Breast epithelium (tissue), 4 donors: ENCODE measurements at regions not wholly inside any gene's neighbourhood (a gene's known extent, or its start where the extent isn't known, plus 50 kb on each side); places are given as distances from the start of the nearest gene placed in this dataset.

ENCODE experiments used
- DNase-seq, 2 donors: peaks; one replicate each; pipeline ENCODE4 v3.0.0-alpha.2; 2019; ENCODE audit warnings: low spot score in 2 of 2
- H3K27ac ChIP-seq, 2 donors: fragments of 200-600 bp; sonication (generic) in 1 of 2; one replicate each; pipeline ENCODE4 v1.5.1; 2016 to 2019; ENCODE audit warnings: mild to moderate bottlenecking in 1 of 2
- H3K27me3 ChIP-seq, 2 donors: fragments of 200-600 bp; sonication (generic) in 1 of 2; one replicate each; pipeline versions ENCODE4 v1.5.1 to v1.6.0; 2017 to 2019; ENCODE audit warnings: control low read depth in 1 of 2, mild to moderate bottlenecking in 1 of 2
- H3K36me3 ChIP-seq: fragments of 200-600 bp; one replicate; pipeline ENCODE4 v1.5.1; 2019
- H3K4me1 ChIP-seq, 2 donors: fragments of 200-600 bp; sonication (generic); one replicate each; pipeline ENCODE4 v1.5.1; 2016 to 2019; ENCODE audit warnings: control low read depth in 1 of 2
- H3K4me3 ChIP-seq, 3 donors: fragments of 200-600 bp; sonication (generic); 1 replicate in 2 of 3; 2 replicates in 1 of 3; pipeline ENCODE4 v1.5.1; 2016 to 2019; ENCODE audit warnings: mild to moderate bottlenecking in 3 of 3, moderate library complexity in 2 of 3
- H3K9me3 ChIP-seq, 2 donors: fragments of 200-600 bp; sonication (generic) in 1 of 2; one replicate each; pipeline ENCODE4 v1.5.1; 2016 to 2019; ENCODE audit warnings: control low read depth in 1 of 2
- CTCF ChIP-seq, 3 donors: fragments of 450-650 bp; IDR thresholded peaks; one replicate each; pipeline ENCODE4 v1.5.1; 2016 to 2017; ENCODE audit warnings: antibody characterized with exemption in 3 of 3, mild to moderate bottlenecking in 3 of 3, moderate library complexity in 3 of 3
- POLR2A ChIP-seq: fragments of 450-650 bp; IDR thresholded peaks from one replicate; pipeline ENCODE4 v1.6.1; 2016; ENCODE audit warnings: antibody characterized with exemption, mild to moderate bottlenecking, moderate library complexity
- POLR2AphosphoS5 ChIP-seq, 3 donors: sonication (generic); formaldehyde crosslinking; IDR thresholded peaks; one replicate each; pipeline ENCODE4 v1.6.1; 2017; ENCODE audit warnings: antibody characterized with exemption in 3 of 3
- intact Hi-C: fragments of 100-400 bp; cut with DNase I; formaldehyde crosslinking; loops from one replicate; pipeline ENCODE4 v1.15.1; 2023; ENCODE audit warnings: low total_unique reads

GRCh38 chr20:11675920-11676629, 241.6 kb upstream of the BTBD3 start:
- H3K27ac ChIP-seq = no peak overlapping the region
- no peak for TF ChIP-seq POLR2A
- TF ChIP-seq POLR2AphosphoS5 (IDR thresholded peaks at IDR 0.05) = no peak
- TF ChIP-seq CTCF (IDR thresholded peaks at IDR 0.05) = no peak
- no peak overlapping the region for H3K4me3 ChIP-seq
- no peak for DNase-seq
- intact Hi-C loops = no loop called here
- no peaks in the 10 kb centered on the region for H3K9me3 ChIP-seq
- H3K27me3 ChIP-seq = no peaks in the 10 kb centered on the region
- no peaks in the 10 kb centered on the region for H3K4me1 ChIP-seq
- H3K36me3 ChIP-seq = no peaks in the 10 kb centered on the region

GRCh38 chr20:11676630-11677287, 240.9 kb upstream of the BTBD3 start:
- Histone ChIP-seq H3K36me3 (no peaks in the 10 kb centered on the region), H3K27ac (no peak overlapping the region), H3K4me1 (no peaks in the 10 kb centered on the region), H3K4me3 (no peak overlapping the region), H3K9me3 (no peaks in the 10 kb centered on the region), H3K27me3 (no peaks in the 10 kb centered on the region)
- intact Hi-C loops = no loop called here
- DNase-seq = no peak
- TF ChIP-seq CTCF (IDR thresholded peaks at IDR 0.05) (peak in 2 of 3 donors; percentile 55 to 61), POLR2AphosphoS5 (IDR thresholded peaks at IDR 0.05) (no peak), POLR2A (no peak)

- H3K4me1 ChIP-seq = no peaks in the 10 kb centered on the region
- TF ChIP-seq POLR2A (no peak), POLR2AphosphoS5 (IDR thresholded peaks at IDR 0.05) (no peak)
- no peaks in the 10 kb centered on the region for H3K9me3 ChIP-seq
- no peaks in the 10 kb centered on the region for H3K36me3 ChIP-seq
- DNase-seq = no peak
- no peak overlapping the region for H3K27ac ChIP-seq
- intact Hi-C loops = no loop called here
- H3K4me3 ChIP-seq = no peak overlapping the region
- H3K27me3 ChIP-seq = no peaks in the 10 kb centered on the region
These were observed 240.3 kb upstream of the BTBD3 start for GRCh38 chr20:11677428-11677827.

- Histone ChIP-seq H3K4me1 (no peaks in the 10 kb centered on the region), H3K36me3 (no peaks in the 10 kb centered on the region), H3K27me3 (no peaks in the 10 kb centered on the region), H3K27ac (no peak overlapping the region), H3K4me3 (no peak overlapping the region), H3K9me3 (no peaks in the 10 kb centered on the region)
- intact Hi-C loops = no loop called here
- DNase-seq = no peak
- TF ChIP-seq POLR2A (no peak), POLR2AphosphoS5 (IDR thresholded peaks at IDR 0.05) (no peak), CTCF (IDR thresholded peaks at IDR 0.05) (no peak)
These were observed 239.9 kb upstream of the BTBD3 start for GRCh38 chr20:11677836-11678235.

- Histone ChIP-seq H3K27ac (no peak overlapping the region), H3K9me3 (no peaks in the 10 kb centered on the region), H3K4me1 (no peaks in the 10 kb centered on the region), H3K36me3 (no peaks in the 10 kb centered on the region), H3K4me3 (no peak overlapping the region), H3K27me3 (peaks cover 0 to 5% of the 10 kb centered on the region in 2 donors)
- TF ChIP-seq POLR2AphosphoS5 (IDR thresholded peaks at IDR 0.05) (no peak), POLR2A (no peak), CTCF (IDR thresholded peaks at IDR 0.05) (no peak)
- intact Hi-C loops = loop anchor here (5.0 kb wide), 1 partner anchor 255 kb away; no protein-coding TSS in a partner anchor
- DNase-seq = no peak
These were observed 235.4 kb upstream of the BTBD3 start for GRCh38 chr20:11682285-11682684.
